ENCODE measurements at regions not wholly inside any gene's neighbourhood (a gene's known extent, or its start where the extent isn't known, plus 50 kb on each side); places are given as distances from the start of the nearest gene placed in this dataset.

DNA sequence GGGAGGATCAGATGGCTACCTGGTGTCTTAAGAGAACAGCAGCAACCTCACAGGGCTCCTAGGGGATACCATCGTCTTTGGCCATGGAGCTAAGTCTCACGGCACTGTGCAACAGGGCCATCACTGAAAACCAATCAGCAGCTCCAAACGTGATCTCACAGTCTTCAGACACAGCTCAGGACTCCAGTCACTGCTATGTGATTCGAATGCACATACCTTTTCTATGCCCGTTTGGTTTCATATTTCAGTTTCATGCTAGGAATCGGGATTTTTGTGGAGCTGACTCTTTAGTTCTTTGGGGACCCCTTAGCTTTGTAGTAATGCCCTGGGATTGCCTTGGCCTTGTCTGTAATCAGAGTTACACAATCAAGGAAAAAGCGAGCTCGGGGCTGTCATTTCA, 162.8 kb upstream of the CDH11 start:
- TF ChIP-seq, protein P1, sequence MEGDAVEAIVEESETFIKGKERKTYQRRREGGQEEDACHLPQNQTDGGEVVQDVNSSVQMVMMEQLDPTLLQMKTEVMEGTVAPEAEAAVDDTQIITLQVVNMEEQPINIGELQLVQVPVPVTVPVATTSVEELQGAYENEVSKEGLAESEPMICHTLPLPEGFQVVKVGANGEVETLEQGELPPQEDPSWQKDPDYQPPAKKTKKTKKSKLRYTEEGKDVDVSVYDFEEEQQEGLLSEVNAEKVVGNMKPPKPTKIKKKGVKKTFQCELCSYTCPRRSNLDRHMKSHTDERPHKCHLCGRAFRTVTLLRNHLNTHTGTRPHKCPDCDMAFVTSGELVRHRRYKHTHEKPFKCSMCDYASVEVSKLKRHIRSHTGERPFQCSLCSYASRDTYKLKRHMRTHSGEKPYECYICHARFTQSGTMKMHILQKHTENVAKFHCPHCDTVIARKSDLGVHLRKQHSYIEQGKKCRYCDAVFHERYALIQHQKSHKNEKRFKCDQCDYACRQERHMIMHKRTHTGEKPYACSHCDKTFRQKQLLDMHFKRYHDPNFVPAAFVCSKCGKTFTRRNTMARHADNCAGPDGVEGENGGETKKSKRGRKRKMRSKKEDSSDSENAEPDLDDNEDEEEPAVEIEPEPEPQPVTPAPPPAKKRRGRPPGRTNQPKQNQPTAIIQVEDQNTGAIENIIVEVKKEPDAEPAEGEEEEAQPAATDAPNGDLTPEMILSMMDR (IDR thresholded peaks at IDR 0.05) = no peak
- no peak for TF ChIP-seq POLR2A (IDR thresholded peaks at IDR 0.05)

Data from uterus (tissue), 2 donors.